H1 (cell line): ENCODE measurements at regions not wholly inside any gene's neighbourhood (a gene's known extent, or its start where the extent isn't known, plus 50 kb on each side); places are given as distances from the start of the nearest gene placed in this dataset.

Experiments
- CHD7 ChIP-seq: fragments of 300-600 bp; sonication (generic); IDR thresholded peaks from 2 replicates; pipeline ENCODE4 v1.7.1; 2012; ENCODE audit warnings: low read length, moderate library complexity, mild to moderate bottlenecking, inconsistent platforms; ENCODE audit not compliant: insufficient replicate concordance
- CREB1 ChIP-seq: IDR thresholded peaks from 2 replicates; pipeline ENCODE4 v1.6.1; 2012; ENCODE audit warnings: inconsistent platforms
- POU5F1 ChIP-seq: IDR thresholded peaks from 2 replicates; pipeline ENCODE4 v1.6.1; 2011; ENCODE audit warnings: low read depth, mild to moderate bottlenecking, low read length, moderate library complexity
- RXRA ChIP-seq: IDR thresholded peaks from 2 replicates; pipeline ENCODE4 v1.6.1; 2011; ENCODE audit warnings: low read depth, mild to moderate bottlenecking, low read length, moderate library complexity; ENCODE audit not compliant: insufficient read depth
- SP1 ChIP-seq: IDR thresholded peaks from 2 replicates; pipeline ENCODE4 v1.6.1; 2011; ENCODE audit warnings: low read depth, low read length
- SRF ChIP-seq: IDR thresholded peaks from 2 replicates; pipeline ENCODE4 v1.6.1; 2011; ENCODE audit warnings: mild to moderate bottlenecking, low read depth, low read length, moderate library complexity
- TCF12 ChIP-seq: IDR thresholded peaks from 2 replicates; pipeline ENCODE4 v1.6.1; 2011; ENCODE audit warnings: low read depth, mild to moderate bottlenecking, low read length

DNA sequence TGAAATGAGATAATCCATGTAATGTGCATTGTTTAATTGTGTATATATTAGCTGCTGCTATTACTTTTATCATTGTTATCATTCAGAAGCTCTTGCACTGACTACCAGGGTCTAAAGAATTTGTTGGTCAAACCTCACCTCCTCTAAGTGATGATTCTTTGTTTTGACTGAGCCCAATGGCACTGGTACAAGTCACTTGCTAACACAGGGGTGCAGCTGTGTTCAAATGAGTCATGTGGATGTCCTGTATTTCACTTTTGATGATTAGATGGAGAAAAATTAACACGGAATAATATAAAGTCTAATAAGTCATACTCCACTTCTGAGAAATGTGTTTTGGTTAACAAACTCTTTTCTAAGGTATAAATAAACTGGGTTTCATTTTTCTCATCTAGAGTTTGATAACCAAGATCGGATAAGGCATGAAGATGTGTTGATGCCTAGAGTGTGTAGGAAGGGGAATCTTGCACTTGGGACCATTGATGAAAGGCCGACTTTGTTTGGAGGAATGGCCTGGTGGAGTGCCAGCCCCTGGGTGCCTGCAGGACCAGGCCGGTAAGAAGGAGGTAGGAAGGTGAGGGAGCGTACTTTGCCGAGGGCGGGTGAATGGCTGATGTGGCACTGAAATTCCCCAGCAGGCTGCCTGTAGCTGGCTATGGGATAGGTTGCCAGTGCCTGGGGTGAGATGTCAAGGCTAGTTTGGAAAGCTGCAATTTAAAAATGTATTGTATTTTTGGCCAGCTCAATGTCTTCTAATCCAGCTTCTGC lies 244.7 kb upstream of the ZPLD1 start (continued):
- TF ChIP-seq CHD7 (no peak), RXRA (no peak), CREB1 (no peak), TCF12 (no peak), SP1 (no peak), SRF (no peak), POU5F1 (no peak)
